NCI-H345 treated with DMSO at 0.1 percent for 48 hours (cell line): ENCODE measurements at regions not wholly inside any gene's neighbourhood (a gene's known extent, or its start where the extent isn't known, plus 50 kb on each side); places are given as distances from the start of the nearest gene placed in this dataset.
A peak's percentile ranks its signal among the peaks of the same experiment; 100 is the strongest.
"Not testable (repeated sequence)": the region's sequence is repeated elsewhere in the genome, so short reads cannot be mapped to it uniquely, and the experiment has no call there.

Experiments used
- DNase-seq: peaks from one replicate; lab custom pipeline; 2025; ENCODE audit not compliant: unreplicated experiment; lab: John Stamatoyannopoulos, UW

DNA sequence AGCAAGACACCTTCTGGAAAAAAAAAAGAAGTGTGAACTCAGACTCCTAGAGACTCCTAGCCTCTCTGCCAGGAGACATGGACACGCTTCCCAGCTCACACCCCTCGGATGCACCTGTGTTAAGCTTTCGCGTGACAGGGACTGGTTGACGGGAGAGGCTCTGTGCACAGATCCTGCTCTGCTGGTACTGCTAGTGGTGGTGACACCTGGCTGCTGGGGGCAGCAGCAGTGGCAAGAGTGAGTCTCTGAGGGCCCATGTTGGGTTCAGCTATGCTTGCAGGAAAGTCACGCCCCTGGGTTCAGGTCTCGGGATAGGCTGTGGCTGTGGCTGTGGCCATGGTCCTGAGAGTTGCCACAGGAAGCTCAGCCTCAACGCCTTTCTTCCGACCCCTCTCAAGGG, 81.1 kb downstream of the XRCC2 start:
- no peak for DNase-seq

DNA sequence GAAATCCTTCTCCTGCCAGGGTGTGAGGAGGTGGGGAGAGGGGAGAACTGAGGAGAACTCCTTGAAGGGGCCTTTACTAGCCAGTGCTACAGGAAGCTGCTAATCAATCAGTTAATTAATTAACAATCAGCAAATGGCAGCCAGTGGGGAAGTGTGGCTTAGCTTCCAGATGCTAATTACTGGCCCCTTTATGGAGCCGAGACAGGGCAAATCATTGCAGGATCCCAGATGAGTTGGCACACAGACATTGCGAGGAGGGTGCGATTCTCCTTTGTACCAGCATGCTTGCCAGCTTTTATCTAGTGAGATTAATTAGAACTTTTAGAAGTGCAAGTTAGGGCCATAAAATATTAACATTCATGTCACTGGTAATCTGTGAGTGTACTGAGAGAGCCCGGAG, 84.0 kb downstream of the XRCC2 start:
- no peak for DNase-seq

DNA sequence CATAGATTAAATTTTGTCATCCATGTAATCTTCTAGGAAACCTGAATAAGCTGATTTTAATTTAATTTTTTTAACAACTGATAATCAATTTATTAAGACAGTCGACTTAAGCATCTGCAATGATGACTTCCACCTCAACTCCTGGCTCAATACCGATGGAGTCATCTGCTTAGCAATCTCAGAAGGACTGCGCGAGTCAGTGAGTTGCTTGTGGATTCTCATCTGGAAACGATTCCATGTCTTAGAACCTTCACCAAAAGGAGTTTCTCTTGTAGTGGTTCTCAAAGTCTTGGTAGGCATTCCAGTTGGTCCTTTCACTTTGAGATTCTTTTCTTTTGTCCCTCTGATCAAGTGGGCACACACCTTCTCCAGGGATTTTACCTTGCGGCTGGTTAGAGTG, 85.5 kb downstream of the XRCC2 start:
- no peak for DNase-seq

DNA sequence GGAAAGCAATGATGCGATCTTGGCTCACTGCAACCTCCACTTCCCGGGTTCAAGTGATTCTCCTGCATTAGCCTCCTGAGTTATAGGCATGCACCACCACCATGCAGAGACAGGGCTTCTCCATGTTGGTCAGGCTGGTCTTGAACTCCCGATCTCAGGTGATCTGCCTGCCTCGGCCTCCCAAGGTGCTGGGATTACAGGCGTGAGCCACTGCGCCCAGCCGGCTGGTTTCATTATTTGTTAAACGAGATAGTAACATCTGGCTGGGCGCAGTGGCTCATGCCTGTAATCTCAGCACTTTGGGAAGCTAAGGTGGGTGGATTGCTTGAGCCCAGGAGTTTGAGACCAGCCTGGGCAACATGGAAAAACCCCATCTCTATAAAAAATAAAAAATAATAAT, 86.1 kb downstream of the XRCC2 start:
- DNase-seq = not testable (repeated sequence)

DNA sequence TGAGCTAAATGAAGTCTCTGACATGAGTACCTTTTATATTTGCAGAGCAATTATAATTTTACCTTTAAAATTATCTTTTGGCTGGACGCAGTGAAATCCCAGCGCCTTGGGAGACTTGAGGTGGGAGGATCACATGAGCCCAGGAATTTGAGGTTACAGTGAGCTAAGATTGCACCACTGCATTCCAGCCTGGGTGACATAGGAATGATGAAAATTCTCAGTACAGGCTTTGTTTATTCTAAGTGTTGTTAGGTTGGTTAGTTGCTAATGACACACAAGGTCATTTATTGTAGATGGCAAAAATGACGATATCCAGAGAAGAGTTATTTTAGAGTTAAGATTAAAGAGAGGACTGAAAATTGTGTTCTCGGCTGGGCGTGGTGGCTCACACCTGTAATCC, 87.6 kb downstream of the XRCC2 start:
- DNase-seq = no peak

DNA sequence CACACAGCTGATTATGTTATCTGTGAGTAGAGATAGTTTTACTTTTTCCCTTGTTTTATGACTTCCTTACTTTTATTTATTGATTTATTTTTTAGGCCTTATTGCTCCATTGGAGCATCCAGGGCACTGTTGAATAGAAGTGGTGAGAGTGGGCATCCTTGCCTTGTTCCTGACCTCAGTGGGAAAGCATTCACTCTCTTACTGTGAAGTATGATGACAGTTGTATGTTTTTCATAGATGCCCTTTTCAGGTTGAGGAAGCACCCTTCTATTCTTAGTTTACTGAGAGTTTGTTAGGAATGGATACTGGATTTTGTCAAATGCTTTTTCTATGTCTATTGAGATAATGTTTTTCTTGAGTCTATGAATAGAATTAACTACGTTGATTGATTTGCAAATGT, 88.6 kb downstream of the XRCC2 start:
- no peak for DNase-seq

DNA sequence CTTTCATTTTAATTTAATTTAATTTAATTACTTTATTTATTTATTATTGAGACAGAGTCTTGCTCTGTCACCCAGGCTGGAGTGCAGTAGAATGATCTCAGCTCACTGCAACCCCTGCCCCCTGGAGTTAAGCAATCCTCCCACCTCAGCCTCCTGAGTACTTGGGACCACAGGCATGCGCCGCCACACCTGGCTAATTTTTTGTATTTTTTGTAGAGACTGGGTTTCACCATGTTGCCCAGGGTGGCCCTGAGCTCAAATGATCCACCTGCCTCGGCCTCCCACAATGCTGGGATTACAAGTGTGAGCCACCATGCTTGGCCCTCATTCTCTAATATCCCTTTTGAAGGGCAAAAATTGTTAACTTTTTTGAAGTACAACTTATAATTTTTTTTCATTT, 92.9 kb downstream of the XRCC2 start:
- DNase-seq = no peak

DNA sequence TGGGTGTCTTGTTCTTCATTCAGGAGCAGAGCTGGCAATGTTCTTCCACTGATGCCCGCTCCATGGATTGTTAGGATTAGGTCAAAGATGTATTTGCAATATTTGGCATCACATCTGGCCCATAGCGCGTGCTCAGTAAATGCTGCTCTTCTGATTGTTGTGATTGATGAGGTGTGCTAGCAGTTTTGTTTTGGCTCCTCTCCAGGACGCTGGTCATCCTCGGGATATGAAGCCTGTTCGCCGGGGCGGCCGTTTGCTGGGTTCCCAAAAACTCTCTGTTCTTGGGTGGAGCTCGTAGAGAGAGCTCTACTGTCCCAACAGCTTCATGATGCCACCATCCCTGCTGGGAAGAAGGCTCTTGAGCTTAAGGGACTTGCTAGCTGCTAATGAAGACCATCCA, 96.9 kb downstream of the XRCC2 start:
- no peak for DNase-seq

DNA sequence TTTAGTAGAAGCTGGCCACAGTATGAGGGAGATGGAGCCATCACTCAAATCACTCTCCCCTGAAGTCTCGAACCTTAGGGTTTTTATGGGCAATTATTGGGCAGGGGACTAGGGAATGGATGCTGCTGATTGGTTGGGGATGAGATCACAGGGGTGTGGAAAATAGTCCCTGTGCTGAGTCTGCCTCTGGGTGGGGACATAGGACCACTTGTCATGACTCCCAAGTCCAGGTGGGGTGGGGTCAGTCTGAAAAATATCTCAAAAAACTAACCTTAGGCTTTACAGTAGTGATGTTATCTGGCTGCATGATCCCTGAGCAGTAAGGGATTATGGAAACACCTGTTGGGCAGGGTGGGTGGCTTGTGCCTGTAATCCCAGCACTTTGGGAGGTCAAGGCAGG, 98.6 kb downstream of the XRCC2 start:
- DNase-seq = no peak

DNA sequence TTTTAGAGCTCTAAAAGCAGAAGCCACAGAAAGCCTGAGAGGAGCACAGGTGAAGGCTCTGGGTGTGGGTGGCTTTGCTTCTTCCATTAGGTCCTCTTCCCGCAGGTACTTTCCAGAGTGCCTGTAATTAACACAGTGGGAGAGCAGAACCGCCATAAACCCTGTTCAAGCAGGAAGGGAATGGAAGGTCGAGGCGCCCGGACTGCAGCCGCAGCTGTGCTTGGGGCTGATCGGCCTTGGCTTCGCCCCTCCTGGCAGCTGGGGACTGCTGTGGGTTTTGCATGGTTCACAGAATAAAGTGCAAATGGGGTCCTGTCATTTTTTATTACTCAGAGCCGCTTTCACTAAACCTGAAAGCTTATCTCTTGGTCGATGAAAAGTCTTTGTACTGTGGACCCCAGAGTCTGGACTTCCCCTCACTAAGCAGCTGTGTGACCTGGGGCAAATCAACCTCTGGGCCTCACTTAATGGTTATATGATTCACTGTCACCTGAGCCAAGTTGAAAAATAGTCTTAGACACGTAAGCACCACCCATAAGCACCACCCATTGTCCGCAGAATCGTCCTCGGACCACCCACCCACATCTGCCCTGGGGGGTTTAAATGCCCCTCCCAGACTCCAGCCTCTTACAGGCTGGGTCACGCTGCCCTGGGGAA, 100.9 kb downstream of the XRCC2 start:
- no peak for DNase-seq

DNA sequence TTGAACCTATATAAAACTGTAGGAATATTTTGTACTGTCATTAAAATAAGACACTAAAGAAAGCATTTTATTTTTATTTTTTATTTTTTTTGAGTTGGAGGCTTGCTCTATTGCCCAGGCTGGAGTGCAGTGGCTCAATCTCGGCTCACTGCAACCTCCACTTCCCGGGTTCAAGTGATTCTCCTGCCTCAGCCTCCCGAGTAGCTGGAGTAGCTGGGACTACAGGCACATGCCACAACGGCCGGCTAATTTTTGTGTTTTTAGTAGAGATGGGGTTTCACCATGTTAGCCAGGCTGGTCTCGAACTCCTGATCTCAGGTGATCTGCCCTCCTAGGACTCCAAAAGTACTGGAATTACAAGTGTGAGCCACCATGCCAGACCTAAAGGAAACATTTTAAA, 102.8 kb downstream of the XRCC2 start:
- not testable (repeated sequence) for DNase-seq

DNA sequence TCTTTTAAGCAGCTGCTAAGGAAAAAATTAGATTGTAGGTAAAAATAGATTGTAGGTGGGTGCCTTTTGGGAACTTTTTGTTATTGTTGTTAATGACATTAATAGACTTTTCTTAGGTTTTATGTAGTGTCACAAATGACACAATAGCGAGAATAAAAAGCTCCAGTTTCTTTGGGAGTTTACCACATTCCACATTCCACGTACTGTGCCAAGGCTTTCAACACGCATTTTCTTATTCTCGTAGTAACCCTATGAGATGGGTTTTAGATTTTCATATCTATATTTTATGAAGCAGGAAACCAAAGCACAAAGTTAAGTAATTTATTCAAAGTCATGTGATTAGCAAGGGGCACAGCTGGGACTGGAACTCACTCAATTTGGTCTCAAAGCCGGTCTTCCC, 103.8 kb downstream of the XRCC2 start:
- no peak for DNase-seq

DNA sequence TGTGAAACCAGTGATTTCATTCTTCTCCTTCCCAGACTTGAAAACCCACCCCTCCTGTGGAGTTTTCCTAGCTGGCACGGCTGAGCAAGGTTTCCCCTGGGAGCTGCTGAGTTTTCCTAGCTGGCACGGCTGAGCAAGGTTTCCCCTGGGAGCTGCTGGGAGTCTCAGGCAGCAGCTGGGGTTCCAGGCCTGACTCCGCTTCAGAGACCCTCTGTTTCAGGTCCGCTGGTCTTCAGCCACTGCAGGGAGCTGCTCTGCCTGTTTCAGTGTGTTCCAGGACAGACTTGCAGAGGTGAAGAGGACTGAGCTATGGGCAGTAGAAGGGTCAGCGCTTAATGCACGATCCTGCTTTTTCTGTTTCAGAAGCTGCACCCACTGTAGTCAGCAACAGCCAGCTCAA, 104.9 kb downstream of the XRCC2 start:
- DNase-seq = peak; percentile 45

DNA sequence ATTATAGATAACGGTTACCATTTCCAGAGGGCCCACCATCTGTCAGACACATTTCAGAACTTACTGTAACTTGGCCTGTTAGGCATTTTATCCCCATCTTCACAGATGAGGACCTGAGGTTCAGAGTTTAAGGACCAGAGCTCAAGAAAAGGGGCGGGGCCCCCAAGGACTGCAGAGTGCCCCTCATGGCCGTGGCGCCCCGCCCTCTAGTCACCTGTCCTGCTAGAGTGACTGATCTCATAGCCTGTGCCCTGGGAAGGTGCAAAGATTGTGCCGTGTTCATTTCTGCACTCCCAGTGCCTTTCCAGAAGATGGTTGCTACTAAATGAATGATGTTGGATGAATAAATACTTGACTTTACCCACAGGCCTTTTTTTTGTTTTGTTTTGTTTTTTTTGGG, 107.0 kb downstream of the XRCC2 start:
- DNase-seq = no peak

DNA sequence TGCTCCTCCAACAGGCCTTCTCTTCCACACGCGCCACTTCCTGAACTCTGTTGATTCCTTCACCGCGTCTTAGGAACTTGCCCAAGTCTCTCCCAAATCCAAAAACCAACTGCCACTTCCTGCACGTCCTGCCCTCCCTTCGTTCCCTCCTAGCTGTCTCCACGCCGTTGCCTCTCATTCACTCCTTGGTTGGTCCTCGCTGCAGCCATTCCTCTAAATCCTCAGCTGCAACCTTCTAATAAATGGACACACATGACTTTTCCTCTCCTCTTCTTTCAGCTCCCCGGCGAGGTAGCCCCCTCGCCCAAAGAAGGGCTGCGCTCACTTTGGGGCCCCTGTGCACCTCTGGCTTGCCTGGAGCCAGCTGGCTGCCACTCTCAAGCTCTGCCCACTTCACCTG, 110.2 kb downstream of the XRCC2 start:
- DNase-seq = no peak

DNA sequence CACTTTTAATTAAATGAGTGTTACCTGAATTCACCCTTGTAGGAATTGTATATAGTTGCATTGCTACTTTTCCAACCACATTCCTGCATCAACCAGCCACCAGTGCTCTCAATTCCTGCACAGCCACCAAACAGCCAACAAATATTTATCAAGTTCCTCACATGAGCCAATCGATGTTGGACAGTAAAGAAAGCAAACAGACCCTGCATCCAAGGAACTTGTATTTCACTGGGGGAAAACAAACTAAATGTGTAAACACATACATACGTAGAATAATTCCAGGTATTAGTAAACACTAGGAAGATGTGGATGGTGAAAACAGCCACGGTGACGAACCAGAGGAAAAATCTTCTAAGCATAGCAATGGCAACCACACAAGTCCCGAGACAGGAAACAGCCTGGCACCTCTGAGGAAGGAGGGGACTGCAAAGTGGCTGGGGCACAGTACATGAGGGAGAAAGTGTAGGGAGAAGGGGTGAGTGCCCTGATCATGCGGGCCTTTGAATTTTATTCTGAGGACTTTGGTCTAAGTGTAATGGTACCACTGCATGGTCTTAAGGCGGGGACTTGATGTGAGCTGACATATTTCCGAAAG, 111.2 kb downstream of the XRCC2 start:
- DNase-seq = no peak

DNA sequence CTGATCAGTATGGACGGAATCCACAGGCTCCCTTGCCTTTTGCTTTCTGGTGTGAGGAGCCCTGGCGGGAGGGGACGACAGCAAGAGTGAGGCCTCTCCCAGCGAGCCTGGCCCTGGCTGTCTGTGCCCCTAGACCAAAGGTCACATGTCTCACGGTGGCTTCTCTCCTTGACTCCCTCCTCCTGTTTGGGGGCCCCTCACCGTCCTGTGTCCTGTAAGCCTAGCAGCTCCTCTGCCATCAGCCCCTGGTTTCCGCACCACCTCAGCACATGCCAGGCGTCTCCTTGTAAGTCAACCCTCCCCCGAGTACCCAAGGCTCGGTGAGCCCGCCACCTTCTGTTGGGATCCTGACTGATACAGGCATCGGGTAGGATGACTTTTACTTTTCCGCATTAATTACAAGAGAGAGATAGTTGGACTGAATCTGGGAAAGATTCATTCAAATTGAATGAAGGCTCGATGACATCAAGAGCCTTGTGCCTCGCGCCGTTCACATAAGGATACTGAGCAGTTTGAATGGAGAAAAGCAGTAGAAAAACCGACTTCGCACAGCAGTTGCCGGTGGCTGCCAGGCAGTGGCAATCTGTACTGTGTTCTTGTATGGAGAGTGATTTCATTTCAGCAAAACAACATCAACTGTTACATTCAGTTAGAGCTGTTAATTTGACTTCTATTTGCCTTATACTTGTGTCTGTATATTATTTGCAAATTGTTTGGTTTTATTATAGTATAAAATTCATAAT, 119.8 kb downstream of the XRCC2 start:
- no peak for DNase-seq

DNA sequence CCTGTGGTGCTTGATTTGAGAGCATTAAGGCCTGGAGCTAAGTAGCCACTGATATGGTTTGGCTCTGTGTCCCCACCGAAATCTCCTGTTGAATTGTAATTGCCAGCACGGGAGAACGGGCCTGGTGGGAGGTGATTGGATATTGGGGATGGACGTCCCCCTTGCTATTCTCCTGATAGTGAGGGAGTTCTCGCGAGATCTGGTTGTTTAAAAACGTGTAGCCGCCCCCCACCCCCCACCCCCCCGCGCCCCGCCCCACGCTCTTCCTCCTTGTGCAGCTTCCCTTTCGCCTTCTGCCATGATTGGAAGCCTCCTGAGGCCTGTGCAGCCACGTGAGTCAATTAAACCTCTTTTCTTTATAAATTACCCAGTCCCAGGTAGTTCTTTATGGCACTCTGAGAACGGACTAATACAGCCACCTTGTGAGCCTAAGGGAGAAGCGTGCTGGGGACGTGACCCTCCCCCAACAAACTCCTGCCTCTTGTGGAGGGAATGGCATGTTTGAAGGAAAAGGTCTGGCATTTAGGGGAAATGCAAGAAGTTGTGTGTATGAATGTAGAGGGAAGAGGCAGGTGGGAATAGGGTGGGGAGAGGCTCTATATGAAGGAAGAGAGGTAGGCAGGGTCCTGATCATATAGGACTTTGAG, 118.0 kb upstream of the KMT2C start:
- DNase-seq = no peak

DNA sequence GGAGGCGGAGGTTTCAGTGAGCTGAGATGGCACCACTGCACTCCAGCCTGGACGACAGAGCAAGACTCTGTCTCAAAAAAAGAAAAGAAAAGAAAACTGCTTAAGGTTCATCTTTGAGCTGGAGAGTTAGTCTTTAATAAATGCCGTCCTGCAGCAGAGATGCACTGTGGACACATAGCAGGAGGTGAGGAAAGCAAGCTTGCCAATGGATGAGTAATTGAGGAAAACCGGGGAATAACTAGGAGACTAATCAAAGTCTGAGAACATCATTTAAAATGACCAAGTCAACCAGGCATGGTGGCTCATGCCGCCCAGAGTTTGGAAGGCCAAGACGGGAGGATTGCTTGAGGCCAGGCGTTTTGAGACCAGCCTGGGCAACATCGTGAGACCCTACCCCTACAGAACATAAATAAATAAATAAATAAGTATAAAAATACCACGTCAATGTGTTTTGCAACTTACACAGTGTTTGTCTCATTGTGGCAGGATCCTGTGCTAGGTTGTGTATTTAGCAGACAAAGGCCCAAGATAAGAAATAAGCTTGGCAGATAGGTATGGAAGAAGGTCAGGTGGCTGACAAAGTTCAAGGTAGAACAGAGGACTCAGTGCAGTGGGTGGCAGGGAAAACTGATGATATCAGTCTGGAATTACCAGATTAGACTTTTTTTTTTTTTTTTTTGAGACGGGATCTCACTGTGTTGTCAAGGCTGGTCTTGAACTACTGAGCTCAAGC, 115.7 kb upstream of the KMT2C start:
- DNase-seq = no peak

DNA sequence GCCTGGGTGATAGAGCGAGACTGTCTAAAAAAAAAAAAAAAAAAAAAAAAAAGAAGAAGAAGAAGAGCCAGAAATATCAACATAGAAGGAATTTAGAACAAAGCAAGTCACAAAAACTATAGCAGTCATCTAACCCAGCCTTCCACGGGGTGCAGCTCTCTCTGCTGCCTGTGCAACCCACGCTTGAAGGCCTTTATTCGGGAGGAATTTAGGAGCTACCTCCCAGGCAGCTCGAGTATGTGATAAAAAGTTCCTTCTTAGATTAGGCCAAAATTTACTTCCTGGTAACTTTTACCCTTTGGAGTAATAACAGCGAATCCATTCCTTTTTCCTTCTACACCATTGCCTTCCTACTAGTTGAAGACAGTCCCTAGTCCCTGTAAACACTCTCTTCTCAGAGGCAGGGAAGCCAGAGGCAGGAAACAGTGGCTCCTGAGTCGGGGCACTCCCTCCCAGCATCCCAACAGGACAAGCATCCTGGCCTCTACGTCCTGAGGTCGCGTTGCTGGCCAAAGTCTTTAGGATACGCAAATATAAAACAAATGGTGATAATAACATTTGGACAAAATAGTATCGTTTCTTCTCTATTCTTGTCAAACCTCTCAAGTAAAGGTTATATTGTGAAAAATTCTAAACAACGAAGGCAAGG, 109.3 kb upstream of the KMT2C start:
- no peak for DNase-seq

DNA sequence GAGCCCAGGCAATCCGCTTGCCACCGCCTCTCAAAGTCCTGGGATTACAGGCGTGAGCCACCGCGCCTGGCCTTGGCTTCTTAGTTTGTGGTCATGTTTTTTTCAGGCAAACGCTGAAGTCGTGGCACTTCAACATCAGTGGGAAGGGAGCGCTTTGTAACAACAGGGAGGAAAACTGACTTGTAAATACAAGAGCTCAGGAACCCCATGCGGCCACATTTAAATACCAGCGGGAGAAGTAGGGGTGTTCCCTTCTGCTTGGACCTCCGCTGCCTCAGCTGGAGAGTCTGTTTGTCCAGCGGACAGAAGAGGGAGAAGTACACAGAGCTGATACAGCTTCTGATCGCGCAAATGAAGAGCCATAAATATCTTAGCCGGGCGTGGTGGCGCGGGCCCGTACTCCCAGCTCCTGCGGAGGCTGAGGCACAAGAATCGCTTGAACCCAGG, 108.7 kb upstream of the KMT2C start:
- DNase-seq = no peak
